VCaP (cell line): ENCODE measurements at regions not wholly inside any gene's neighbourhood (a gene's known extent, or its start where the extent isn't known, plus 50 kb on each side); places are given as distances from the start of the nearest gene placed in this dataset.

Experiments used
- H3K27ac ChIP-seq: fragments of 450-650 bp; 2 replicates; pipeline ENCODE4 v1.5.1; 2017
- TF ChIP-seq, protein P1 (sequence below): fragments of 450-650 bp; conservative IDR thresholded peaks from 2 replicates; pipeline ENCODE4 v1.5.1; 2017; ENCODE audit warnings: mild to moderate bottlenecking, moderate library complexity

DNA sequence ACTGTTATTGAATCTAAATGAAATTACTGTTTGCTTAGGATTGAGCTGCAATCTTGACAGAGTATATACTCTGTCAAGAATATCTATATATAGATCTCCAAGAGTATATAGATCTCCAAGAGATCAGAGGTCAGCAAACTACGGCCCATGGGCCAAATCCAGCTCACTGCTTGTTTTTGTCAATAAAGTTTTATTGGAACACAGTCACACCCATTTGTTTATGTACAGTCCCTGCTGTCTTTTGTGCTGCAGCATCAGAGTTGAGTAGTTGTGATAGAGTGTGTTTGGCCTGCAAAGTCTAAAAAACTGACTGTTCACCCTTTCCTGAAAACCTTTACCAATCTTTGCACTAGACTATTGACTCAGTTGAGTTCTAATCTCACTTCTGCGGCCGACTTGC, 66.3 kb upstream of the NPVF start:
- TF ChIP-seq, protein P1, sequence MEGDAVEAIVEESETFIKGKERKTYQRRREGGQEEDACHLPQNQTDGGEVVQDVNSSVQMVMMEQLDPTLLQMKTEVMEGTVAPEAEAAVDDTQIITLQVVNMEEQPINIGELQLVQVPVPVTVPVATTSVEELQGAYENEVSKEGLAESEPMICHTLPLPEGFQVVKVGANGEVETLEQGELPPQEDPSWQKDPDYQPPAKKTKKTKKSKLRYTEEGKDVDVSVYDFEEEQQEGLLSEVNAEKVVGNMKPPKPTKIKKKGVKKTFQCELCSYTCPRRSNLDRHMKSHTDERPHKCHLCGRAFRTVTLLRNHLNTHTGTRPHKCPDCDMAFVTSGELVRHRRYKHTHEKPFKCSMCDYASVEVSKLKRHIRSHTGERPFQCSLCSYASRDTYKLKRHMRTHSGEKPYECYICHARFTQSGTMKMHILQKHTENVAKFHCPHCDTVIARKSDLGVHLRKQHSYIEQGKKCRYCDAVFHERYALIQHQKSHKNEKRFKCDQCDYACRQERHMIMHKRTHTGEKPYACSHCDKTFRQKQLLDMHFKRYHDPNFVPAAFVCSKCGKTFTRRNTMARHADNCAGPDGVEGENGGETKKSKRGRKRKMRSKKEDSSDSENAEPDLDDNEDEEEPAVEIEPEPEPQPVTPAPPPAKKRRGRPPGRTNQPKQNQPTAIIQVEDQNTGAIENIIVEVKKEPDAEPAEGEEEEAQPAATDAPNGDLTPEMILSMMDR: no peak
- H3K27ac ChIP-seq: no peak overlapping the region

DNA sequence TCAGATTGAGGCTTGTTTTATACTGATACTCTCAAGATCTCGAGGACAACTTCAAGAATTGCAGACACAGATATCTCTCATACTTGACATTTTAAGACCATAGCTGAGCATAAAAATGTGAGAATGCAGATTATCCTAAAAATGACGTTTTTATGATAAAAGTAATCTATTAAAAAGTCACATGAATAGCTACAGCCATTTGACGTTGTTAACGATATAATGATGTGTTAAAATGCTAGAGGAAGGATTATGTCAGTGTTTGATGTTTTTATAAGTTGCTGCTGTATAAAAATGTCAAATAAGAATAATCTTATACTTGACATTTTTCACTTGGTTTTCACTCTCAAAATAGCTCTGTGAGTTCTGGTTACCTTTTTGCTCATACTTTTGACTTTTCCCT, 67.1 kb upstream of the NPVF start:
- no peak overlapping the region for H3K27ac ChIP-seq
- TF ChIP-seq, protein P1: no peak

DNA sequence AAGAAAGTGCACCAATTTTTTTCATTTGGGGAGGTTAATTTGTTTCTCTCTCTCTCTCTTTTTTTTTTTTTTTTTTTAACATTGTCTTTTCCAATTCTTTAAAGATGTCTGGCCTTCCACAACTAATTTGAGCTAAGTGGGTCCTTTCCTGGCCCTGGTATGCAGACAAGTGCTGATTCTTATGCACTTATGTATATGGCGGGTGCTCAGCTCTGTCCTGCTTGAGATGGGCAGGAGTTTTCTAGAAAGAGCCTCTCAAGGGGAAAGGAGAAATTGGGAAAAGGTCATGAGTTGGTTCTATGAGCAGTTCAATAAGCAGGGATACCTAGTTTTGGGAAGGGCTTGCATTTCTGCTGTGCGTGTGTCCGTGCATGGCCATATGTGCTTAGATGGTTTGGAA, 67.8 kb upstream of the NPVF start:
- TF ChIP-seq, protein P1: no peak
- H3K27ac ChIP-seq: no peak overlapping the region

DNA sequence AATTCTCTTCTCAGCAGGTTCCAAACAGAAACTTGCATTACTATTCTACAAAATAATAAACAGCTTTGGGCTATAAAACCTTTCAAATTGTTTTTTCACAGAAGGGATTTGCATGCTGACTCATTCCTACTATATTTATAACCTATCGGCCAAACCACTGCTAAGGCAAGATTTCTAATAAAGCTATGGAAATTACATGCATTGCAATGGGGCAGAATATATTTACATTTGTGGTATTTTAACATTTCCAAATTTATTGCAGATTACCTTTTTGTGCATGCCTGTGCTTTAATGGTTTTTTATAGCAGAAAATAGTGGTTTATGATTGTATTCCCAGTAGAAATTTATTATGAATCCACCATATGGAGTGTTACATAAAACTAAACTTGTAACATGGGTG, 69.0 kb upstream of the NPVF start:
- TF ChIP-seq, protein P1: no peak

DNA sequence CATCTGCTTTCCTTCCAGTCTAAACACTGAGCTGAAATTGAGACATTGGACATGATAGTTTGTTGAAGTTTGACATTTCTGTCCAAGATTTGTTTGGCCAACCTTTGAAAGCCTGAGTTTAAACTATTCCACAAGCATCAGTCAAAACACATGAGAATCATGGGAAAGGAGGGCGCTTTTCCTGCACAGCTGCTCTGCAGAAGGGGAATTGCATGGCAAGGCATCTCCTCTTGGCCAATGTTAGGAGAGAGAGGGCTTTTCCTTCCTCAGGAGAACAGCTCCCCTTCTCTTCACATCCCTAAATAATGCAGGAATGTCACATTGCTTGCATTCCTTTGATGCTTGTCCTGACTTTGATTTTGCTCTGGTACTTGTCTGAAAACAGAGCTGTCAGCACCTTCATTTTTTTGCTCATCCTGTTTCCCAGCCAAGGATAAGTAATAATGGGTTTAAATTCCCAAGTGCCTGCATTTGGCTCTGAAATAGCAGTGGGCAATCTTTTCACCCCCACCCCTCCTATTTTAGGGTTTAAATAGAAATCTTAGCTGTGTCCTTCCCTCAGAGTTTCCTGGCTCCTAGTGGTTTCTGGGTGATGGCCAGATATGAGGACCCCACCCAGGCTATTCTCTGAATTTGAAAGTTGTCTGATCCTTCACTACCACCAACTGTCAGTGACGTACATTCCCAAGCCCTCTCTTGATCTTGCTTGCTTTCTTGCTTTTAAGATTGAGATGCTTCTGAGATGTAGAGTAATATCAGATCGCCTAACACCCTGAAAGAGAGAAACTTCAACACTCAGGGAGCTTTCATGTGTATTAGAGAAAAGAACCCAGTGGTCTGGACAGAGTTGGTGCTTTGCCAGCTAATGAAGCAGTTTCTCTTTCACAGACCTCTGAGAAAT, 75.2 kb upstream of the NPVF start:
- no peak overlapping the region for H3K27ac ChIP-seq

More for the DNA sequence above, 69.0 kb upstream of the NPVF start:
- H3K27ac ChIP-seq: no peak overlapping the region

DNA sequence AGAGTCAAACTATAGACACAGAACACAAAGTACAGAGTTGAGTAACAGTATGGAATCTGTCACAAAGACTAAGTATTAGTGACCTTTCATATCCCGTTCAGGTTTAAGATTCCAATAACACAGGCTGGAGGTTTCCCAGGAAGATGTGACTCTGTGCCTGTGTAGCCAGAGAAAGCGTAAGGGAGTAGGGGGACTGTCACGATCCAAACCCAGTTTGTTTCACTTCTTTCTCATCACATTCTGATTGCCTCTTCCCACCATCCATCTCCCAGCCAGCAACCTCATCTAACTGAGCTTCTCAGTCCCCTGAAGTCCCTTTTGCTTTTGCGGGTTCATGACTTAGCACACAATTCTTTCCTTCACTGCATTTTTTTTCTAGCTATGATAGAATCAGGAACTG, 76.4 kb upstream of the NPVF start:
- TF ChIP-seq, protein P1: no peak
- no peak overlapping the region for H3K27ac ChIP-seq

More for the DNA sequence above, 75.2 kb upstream of the NPVF start:
- TF ChIP-seq, protein P1: no peak

DNA sequence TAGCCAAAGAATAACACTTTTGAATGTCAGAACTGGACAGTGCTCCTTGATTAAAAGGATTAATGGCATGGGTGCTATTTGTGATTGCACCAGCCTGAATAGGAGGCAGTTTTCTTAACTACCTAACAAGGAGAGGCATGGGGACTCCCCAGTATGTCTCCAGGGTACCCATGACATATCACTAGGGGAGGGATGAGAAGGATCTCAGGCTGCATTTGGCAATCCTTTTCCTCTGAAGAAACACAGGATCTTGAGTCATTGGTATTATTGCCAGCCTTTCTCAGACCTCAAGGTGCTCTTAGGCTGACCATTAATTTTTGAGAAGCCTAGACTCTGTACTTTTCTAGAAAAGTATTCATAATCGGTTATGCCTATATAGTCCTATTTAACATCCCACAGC, 77.5 kb upstream of the NPVF start:
- TF ChIP-seq, protein P1: no peak
- H3K27ac ChIP-seq: no peak overlapping the region
